H1 (cell line): ENCODE measurements at regions not wholly inside any gene's neighbourhood (a gene's known extent, or its start where the extent isn't known, plus 50 kb on each side); places are given as distances from the start of the nearest gene placed in this dataset.

Source experiments
- RAD21 ChIP-seq, 2 experiments: IDR thresholded peaks in 1 of 2; conservative IDR thresholded peaks in 1 of 2; 2 replicates each; pipeline ENCODE4 v1.6.1; 2011; ENCODE audit warnings: low read depth in 2 of 2, low read length in 2 of 2, improper control_type of control experiment in 1 of 2, inconsistent platforms in 1 of 2, mild to moderate bottlenecking in 1 of 2, moderate library complexity in 1 of 2
- SP1 ChIP-seq: IDR thresholded peaks from 2 replicates; pipeline ENCODE4 v1.6.1; 2011; ENCODE audit warnings: low read depth, low read length
- TF ChIP-seq, protein P1 (sequence below): fragments of 300-600 bp; sonication (generic); IDR thresholded peaks from 2 replicates; pipeline ENCODE4 v1.7.1; 2012; ENCODE audit warnings: low read length, moderate library complexity, mild to moderate bottlenecking, inconsistent platforms; ENCODE audit not compliant: insufficient replicate concordance

DNA sequence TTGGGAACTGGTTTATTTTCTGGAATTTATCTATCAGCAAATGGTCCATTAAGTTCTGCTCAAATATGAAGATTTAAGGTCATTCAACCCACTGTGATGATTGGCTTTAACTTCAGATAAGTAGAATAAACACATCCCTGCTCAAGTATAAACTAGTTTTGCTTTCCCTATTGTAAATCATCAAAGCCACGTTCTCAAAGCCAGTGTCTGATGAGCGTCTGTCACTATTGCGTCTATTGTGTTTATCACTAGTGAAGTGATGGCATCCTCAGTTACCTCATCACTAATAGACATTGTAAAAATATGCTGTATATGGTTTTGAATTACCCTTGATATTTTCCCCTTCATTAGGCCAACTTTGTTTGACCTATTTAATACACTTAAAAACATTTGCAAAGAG is 351.3 kb downstream of the BCAT1 start (continued):
- TF ChIP-seq, protein P1, sequence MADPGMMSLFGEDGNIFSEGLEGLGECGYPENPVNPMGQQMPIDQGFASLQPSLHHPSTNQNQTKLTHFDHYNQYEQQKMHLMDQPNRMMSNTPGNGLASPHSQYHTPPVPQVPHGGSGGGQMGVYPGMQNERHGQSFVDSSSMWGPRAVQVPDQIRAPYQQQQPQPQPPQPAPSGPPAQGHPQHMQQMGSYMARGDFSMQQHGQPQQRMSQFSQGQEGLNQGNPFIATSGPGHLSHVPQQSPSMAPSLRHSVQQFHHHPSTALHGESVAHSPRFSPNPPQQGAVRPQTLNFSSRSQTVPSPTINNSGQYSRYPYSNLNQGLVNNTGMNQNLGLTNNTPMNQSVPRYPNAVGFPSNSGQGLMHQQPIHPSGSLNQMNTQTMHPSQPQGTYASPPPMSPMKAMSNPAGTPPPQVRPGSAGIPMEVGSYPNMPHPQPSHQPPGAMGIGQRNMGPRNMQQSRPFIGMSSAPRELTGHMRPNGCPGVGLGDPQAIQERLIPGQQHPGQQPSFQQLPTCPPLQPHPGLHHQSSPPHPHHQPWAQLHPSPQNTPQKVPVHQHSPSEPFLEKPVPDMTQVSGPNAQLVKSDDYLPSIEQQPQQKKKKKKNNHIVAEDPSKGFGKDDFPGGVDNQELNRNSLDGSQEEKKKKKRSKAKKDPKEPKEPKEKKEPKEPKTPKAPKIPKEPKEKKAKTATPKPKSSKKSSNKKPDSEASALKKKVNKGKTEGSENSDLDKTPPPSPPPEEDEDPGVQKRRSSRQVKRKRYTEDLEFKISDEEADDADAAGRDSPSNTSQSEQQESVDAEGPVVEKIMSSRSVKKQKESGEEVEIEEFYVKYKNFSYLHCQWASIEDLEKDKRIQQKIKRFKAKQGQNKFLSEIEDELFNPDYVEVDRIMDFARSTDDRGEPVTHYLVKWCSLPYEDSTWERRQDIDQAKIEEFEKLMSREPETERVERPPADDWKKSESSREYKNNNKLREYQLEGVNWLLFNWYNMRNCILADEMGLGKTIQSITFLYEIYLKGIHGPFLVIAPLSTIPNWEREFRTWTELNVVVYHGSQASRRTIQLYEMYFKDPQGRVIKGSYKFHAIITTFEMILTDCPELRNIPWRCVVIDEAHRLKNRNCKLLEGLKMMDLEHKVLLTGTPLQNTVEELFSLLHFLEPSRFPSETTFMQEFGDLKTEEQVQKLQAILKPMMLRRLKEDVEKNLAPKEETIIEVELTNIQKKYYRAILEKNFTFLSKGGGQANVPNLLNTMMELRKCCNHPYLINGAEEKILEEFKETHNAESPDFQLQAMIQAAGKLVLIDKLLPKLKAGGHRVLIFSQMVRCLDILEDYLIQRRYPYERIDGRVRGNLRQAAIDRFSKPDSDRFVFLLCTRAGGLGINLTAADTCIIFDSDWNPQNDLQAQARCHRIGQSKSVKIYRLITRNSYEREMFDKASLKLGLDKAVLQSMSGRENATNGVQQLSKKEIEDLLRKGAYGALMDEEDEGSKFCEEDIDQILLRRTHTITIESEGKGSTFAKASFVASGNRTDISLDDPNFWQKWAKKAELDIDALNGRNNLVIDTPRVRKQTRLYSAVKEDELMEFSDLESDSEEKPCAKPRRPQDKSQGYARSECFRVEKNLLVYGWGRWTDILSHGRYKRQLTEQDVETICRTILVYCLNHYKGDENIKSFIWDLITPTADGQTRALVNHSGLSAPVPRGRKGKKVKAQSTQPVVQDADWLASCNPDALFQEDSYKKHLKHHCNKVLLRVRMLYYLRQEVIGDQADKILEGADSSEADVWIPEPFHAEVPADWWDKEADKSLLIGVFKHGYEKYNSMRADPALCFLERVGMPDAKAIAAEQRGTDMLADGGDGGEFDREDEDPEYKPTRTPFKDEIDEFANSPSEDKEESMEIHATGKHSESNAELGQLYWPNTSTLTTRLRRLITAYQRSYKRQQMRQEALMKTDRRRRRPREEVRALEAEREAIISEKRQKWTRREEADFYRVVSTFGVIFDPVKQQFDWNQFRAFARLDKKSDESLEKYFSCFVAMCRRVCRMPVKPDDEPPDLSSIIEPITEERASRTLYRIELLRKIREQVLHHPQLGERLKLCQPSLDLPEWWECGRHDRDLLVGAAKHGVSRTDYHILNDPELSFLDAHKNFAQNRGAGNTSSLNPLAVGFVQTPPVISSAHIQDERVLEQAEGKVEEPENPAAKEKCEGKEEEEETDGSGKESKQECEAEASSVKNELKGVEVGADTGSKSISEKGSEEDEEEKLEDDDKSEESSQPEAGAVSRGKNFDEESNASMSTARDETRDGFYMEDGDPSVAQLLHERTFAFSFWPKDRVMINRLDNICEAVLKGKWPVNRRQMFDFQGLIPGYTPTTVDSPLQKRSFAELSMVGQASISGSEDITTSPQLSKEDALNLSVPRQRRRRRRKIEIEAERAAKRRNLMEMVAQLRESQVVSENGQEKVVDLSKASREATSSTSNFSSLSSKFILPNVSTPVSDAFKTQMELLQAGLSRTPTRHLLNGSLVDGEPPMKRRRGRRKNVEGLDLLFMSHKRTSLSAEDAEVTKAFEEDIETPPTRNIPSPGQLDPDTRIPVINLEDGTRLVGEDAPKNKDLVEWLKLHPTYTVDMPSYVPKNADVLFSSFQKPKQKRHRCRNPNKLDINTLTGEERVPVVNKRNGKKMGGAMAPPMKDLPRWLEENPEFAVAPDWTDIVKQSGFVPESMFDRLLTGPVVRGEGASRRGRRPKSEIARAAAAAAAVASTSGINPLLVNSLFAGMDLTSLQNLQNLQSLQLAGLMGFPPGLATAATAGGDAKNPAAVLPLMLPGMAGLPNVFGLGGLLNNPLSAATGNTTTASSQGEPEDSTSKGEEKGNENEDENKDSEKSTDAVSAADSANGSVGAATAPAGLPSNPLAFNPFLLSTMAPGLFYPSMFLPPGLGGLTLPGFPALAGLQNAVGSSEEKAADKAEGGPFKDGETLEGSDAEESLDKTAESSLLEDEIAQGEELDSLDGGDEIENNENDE: no peak
- TF ChIP-seq RAD21 (IDR thresholded peaks at IDR 0.05 in 1 of 2, conservative IDR thresholded peaks at IDR 0.05 in 1 of 2; ENCODE audit: low read depth in 2 of 2, low read length in 2 of 2) (no peak), SP1 (no peak)
